ENCODE measurements at regions not wholly inside any gene's neighbourhood (a gene's known extent, or its start where the extent isn't known, plus 50 kb on each side); places are given as distances from the start of the nearest gene placed in this dataset.

DNA sequence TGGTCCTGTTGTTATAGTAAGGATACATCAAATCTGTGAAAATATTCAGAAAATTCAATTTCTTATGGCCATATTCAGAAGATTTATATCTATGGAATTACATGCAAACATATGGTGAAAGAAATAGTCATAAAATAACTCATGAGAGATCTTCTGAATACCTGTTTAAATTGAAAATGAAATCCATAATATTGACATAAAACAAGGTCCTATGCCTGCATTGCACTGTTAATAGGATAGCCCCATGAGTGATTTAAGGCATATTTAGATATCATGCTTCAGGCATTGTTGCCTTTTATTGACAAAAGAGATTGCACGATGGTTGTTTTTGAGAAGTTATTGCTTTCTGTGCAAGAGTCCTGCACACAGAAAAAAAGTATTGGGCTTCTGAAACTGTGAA is 591.7 kb upstream of the ZNF717 start:
- TF ChIP-seq, protein P1, sequence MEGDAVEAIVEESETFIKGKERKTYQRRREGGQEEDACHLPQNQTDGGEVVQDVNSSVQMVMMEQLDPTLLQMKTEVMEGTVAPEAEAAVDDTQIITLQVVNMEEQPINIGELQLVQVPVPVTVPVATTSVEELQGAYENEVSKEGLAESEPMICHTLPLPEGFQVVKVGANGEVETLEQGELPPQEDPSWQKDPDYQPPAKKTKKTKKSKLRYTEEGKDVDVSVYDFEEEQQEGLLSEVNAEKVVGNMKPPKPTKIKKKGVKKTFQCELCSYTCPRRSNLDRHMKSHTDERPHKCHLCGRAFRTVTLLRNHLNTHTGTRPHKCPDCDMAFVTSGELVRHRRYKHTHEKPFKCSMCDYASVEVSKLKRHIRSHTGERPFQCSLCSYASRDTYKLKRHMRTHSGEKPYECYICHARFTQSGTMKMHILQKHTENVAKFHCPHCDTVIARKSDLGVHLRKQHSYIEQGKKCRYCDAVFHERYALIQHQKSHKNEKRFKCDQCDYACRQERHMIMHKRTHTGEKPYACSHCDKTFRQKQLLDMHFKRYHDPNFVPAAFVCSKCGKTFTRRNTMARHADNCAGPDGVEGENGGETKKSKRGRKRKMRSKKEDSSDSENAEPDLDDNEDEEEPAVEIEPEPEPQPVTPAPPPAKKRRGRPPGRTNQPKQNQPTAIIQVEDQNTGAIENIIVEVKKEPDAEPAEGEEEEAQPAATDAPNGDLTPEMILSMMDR (IDR thresholded peaks at IDR 0.05), result no peak
- no peak for TF ChIP-seq EP300 (IDR thresholded peaks at IDR 0.05)

All from ovary (tissue), 3 donors.